ENCODE measurements at regions not wholly inside any gene's neighbourhood (a gene's known extent, or its start where the extent isn't known, plus 50 kb on each side); places are given as distances from the start of the nearest gene placed in this dataset.

DNA sequence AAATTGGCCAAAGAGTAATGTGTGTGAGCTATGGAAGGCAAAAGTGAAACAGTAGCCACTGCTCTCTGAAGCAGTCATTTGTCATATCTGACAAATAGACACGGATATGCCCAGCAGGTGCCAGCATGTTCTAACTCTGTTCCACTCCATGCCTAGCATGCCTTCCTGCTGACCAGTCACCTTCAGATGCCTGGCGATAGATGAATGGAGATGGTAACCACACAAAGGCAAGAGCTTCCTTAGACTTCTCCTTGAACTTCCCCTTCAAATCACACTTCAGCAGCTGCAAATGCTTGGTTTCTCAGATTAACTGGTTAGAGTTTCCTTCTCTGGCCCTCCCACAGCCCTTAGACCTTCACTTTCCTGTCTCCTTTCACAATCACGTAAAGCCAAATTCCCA lies 429.9 kb downstream of the DAD1 start:
- TF ChIP-seq, protein P1, sequence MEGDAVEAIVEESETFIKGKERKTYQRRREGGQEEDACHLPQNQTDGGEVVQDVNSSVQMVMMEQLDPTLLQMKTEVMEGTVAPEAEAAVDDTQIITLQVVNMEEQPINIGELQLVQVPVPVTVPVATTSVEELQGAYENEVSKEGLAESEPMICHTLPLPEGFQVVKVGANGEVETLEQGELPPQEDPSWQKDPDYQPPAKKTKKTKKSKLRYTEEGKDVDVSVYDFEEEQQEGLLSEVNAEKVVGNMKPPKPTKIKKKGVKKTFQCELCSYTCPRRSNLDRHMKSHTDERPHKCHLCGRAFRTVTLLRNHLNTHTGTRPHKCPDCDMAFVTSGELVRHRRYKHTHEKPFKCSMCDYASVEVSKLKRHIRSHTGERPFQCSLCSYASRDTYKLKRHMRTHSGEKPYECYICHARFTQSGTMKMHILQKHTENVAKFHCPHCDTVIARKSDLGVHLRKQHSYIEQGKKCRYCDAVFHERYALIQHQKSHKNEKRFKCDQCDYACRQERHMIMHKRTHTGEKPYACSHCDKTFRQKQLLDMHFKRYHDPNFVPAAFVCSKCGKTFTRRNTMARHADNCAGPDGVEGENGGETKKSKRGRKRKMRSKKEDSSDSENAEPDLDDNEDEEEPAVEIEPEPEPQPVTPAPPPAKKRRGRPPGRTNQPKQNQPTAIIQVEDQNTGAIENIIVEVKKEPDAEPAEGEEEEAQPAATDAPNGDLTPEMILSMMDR (IDR thresholded peaks at IDR 0.05 in 2 of 3, conservative IDR thresholded peaks at IDR 0.05 in 1 of 3; ENCODE audit: borderline replicate concordance in 1 of 3, insufficient read depth in 1 of 3, low read depth in 2 of 3, low read length in 2 of 3): no peak
- TF ChIP-seq SP1 (IDR thresholded peaks at IDR 0.05; ENCODE audit: low read depth): no peak
- TF ChIP-seq CEBPB (IDR thresholded peaks at IDR 0.05; ENCODE audit: low read depth): no peak
- no peak for TF ChIP-seq ZNF274 (IDR thresholded peaks at IDR 0.05; ENCODE audit: low read depth, low read length)
- TF ChIP-seq POLR2A (IDR thresholded peaks at IDR 0.05; ENCODE audit: borderline replicate concordance, extremely low read depth, insufficient read depth, insufficient read length): no peak
- no peak for TF ChIP-seq RAD21 (IDR thresholded peaks at IDR 0.05; ENCODE audit: low read depth)
- no peak for TF ChIP-seq POLR2AphosphoS5 (IDR thresholded peaks at IDR 0.05; ENCODE audit: low read depth, low read length)
- TF ChIP-seq EZH2 (IDR thresholded peaks at IDR 0.05): no peak
- no peak for TF ChIP-seq MAX (IDR thresholded peaks at IDR 0.05)
- TF ChIP-seq EZH2phosphoT487 (IDR thresholded peaks at IDR 0.05; ENCODE audit: borderline replicate concordance): no peak
- TF ChIP-seq ZFX (IDR thresholded peaks at IDR 0.05): no peak
- no peak for TF ChIP-seq EGR1 (IDR thresholded peaks at IDR 0.05; ENCODE audit: low read depth)
- TF ChIP-seq CBX3 (IDR thresholded peaks at IDR 0.05; ENCODE audit: low read depth): no peak
- no peak for TF ChIP-seq YY1 (IDR thresholded peaks at IDR 0.05; ENCODE audit: extremely low read depth, insufficient replicate concordance, low read depth, low read length)
